ELF-1 (cell line): ENCODE measurements at regions not wholly inside any gene's neighbourhood (a gene's known extent, or its start where the extent isn't known, plus 50 kb on each side); places are given as distances from the start of the nearest gene placed in this dataset.
"Not testable (repeated sequence)": the region's sequence is repeated elsewhere in the genome, so short reads cannot be mapped to it uniquely, and the experiment has no call there.

ENCODE experiments used
- DNase-seq: peaks from one replicate; pipeline ENCODE4 v3.0.0-alpha.2; 2016; ENCODE audit warnings: low read depth, low spot score

GRCh38 chr1:5734414-5734813, 257.8 kb downstream of the NPHP4 start:
- DNase-seq, result no peak

GRCh38 chr1:5733596-5733995, 258.6 kb downstream of the NPHP4 start:
- no peak for DNase-seq

DNA sequence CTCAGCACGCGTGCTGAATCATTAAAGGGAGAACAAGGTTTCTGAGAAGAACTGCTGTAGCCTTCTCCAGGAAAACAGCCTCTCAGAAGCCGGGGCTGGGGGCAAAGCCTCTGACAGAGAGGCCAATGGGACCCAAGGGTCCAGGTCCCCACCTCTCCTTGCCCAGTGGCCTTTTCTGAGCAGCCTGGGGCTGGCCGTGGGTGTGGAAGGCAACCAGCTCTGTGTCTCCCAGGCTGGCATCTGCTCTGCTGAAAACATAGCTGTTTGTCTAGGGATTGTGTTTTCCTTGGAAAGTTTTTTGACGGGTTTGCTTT, 261.2 kb downstream of the NPHP4 start:
- DNase-seq, result no peak

- no peak for DNase-seq
Measured at GRCh38 chr1:5730272-5731109, 261.7 kb downstream of the NPHP4 start.

DNA sequence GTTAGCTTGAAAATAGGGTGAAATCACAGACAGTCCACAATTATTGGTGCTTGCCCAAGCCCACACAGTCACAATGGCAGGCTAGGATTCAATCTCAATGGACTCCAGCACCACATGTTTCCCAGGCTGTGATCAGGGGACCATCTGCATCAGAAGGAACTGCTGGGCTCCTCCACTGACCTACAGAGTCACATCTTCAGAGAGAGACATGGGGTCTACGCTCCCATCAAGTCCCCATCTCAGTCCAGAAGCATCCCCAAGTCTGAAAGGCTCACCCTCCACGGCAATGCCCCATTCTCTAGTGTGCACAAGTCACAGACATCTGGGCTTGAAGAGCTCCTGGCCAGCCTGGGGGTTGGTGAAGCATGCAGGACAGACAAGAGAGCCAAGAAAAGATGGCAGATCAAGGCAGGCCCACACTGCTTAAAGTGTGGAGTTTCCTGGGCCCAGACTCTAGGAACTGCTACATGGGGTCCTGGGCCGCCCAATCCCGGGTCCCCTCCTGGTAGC, 262.5 kb downstream of the NPHP4 start:
- DNase-seq, result no peak

- no peak for DNase-seq
Measured at GRCh38 chr1:5728663-5729355, 263.4 kb downstream of the NPHP4 start.

DNA sequence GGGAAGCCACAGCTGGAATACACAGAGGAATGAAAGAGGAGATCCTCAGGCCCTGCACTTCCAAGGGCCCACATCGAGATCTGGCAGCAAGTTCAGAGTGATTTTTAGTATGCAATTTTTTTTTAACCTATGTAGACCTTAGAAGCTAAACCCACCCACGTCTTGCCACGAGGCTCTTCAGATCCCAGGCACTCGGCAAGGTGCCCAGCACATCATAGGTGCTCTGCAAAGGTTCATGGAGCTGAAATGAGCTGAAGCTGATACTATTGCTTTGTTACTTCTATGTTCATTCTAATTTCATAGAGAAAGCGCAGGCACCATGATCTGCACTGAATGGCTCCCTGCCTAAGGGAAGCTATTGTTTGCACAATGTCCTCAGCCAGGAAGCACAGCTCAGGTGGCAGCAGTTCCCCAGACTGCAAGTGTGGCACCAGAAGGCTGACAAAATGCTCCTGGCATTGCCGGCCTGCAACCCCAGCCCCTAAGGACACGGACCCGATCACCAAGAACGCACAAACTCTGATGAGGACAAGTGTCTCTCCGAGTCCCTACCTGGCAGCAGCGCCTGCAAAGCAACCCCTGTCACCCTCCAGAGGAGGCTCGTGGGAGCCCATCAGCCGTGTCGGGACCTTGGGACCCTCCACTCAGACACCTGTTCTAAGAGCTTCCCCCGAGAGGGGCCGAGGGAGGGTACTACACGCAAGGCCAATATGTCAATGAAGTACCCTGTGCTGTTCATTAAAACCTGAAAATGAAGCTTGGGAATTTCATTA, 264.2 kb downstream of the NPHP4 start:
- DNase-seq, result no peak

- no peak for DNase-seq
Measured at GRCh38 chr1:5727191-5727590, 265.0 kb downstream of the NPHP4 start.

DNA sequence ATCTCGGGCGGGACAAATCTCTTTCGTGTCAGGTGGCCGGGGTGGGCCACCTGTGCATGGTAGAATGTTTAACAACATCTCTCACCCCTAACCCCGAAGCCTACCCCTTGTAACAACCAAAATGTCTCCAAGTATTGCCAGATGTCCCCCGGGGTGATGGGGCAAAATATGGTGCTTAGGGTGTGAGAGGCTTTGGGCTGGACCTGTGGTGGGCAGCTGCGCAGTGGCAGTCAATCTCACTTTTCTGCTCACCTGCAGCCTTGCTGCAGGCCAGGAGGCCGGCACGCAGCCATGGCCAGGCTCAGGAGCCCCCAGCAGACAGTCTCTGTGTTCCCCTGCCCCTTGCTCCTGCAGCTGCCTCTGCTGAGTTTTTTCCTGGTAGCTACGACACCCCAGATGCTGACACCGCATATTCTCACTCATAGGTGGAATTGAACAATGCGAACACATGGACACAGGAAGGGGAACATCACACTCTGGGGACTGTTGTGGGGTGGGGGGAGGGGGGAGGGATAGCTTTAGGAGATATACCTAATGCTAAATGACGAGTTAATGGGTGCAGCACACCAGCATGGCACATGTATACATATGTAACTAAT, 265.5 kb downstream of the NPHP4 start:
- not testable (repeated sequence) for DNase-seq

GRCh38 chr1:5725855-5726585, 266.2 kb downstream of the NPHP4 start:
- no peak for DNase-seq

DNA sequence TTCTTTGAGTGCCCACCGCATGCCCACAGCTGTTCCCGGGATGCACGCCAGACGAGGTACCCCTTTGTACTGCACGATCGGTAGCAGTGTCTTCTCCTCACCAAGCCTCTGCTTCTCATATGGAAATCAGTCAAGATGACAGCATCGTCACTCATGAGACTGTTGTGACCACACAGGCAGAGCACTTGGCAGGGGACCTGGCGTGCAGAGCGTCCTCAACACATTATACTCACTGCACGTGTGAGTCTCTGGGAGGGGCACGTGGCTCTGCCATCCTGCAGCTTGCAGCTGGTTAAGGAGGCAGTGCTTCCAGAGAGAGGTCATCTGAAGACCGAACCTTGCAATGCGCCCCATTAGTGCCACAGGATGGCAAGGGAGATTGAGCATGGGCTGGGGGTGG, 266.8 kb downstream of the NPHP4 start:
- no peak for DNase-seq

- DNase-seq, result no peak
Measured at GRCh38 chr1:5724847-5725246, 267.4 kb downstream of the NPHP4 start.

GRCh38 chr1:5722635-5723164, 269.5 kb downstream of the NPHP4 start:
- DNase-seq, result no peak

GRCh38 chr1:5721634-5722215, 270.5 kb downstream of the NPHP4 start:
- no peak for DNase-seq

GRCh38 chr1:5720936-5721335, 271.3 kb downstream of the NPHP4 start:
- no peak for DNase-seq

DNA sequence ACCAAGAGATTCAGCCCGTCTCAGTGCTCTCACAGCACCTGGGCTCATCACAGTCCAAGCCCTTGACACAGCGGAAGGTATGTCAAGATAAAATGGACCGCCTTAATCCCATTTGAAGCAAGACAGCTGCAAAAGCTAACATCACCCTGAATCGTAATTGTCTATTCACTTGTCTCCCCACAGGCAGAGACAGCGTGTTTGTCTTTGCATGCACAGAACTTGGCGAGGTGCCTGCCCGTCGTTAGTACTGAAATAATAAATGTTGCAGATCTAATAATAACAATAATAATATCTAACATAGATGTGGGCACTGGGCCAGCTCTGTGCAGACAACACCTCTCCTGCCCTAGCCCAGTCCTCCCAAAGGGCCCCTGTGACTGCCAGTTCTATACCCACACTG, 271.7 kb downstream of the NPHP4 start:
- DNase-seq, result no peak

- no peak for DNase-seq
Measured at GRCh38 chr1:5720045-5720444, 272.2 kb downstream of the NPHP4 start.

GRCh38 chr1:5718831-5719632, 273.2 kb downstream of the NPHP4 start:
- DNase-seq, result peak; percentile 78

DNA sequence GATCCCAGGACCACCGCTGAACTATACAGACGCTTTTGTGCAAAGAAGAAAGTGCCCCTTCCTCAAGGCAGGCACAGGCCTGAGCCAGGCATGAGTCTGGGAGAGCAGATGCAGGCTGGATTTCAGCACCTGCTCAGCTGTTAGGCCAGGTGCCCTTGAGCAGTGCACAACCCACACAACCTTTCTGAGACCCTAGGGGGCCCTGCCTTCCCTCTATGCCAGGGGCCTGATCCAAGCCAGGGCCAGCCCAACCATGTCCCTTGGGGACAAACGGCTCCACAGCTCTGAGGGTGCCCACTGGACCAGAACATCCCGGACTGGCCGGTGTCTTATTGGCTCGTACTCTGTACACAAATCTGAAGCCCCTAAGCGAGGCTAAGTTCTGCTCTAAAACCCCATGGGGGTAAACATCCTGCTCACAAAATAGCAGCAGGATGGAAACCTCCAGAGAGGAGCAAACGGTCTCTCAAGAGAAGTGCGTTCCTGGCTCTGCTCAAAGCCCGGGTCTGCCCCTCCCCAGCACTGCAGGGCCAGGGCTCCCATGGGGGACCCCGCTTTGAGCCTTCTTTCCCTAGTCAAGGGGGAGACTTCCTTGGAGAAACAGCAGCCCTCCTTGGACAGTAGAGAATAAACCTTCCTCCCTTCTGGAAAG, 275.1 kb downstream of the NPHP4 start:
- DNase-seq, result peak; percentile 50
